ENCODE measurements at regions not wholly inside any gene's neighbourhood (a gene's known extent, or its start where the extent isn't known, plus 50 kb on each side); places are given as distances from the start of the nearest gene placed in this dataset.

DNA sequence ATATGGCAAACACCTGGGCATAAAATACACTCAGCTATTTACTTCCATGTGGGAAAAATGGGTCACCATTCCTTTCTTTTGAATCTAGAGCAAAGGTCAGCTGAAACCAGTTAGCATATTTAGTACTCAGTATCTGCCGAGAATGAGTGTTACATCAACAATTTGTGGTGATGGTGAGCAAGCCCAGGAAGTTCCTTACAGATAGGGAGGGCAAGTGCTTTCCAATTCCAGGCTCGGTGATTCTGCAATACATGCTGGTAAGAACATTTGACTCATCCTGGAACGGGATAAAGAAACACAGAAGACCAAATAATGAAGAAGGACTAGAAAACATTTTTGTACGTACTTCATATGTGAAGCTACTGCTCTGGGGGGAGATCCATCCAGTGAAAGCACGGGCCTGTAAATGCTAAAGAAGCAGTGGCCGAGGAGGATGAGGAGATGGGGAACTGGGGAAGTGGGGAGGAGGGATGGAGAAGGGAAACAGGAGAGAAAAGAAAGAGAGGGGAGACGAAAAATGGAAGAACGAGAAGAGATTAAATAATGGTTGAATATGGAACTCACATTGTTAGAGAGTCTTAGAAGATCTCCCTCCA lies 251.9 kb downstream of the TTC32 start:
- peak overlapping the region; percentile 49 for H3K27ac ChIP-seq (ENCODE audit: low read depth, low read length)
- POLR2A ChIA-PET: no interaction called here
- CTCF ChIA-PET: interaction anchor here (0.7 kb wide), 1 partner anchor 199 kb away, joined by 3 read pairs; no protein-coding TSS in a partner anchor

GRCh38 chr2:19649142-19649541 lies 252.6 kb downstream of the TTC32 start:
- no peak overlapping the region for H3K27ac ChIP-seq (ENCODE audit: low read depth, low read length)
- H3K9me3 ChIP-seq (ENCODE audit: control insufficient read depth, insufficient read depth, low read length): no peaks in the 10 kb centered on the region; the same call in 1 of the 2 replicates
- CTCF ChIA-PET: no interaction called here
- no peak for DNase-seq (ENCODE audit: low read depth, low spot score)
- TF ChIP-seq, protein P1, sequence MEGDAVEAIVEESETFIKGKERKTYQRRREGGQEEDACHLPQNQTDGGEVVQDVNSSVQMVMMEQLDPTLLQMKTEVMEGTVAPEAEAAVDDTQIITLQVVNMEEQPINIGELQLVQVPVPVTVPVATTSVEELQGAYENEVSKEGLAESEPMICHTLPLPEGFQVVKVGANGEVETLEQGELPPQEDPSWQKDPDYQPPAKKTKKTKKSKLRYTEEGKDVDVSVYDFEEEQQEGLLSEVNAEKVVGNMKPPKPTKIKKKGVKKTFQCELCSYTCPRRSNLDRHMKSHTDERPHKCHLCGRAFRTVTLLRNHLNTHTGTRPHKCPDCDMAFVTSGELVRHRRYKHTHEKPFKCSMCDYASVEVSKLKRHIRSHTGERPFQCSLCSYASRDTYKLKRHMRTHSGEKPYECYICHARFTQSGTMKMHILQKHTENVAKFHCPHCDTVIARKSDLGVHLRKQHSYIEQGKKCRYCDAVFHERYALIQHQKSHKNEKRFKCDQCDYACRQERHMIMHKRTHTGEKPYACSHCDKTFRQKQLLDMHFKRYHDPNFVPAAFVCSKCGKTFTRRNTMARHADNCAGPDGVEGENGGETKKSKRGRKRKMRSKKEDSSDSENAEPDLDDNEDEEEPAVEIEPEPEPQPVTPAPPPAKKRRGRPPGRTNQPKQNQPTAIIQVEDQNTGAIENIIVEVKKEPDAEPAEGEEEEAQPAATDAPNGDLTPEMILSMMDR (IDR thresholded peaks at IDR 0.05; ENCODE audit: low read depth, low read length): no peak
- no peaks in the 10 kb centered on the region for H3K27me3 ChIP-seq (ENCODE audit: control insufficient read depth, insufficient read depth, low read length)
- no peak overlapping the region for H3K4me3 ChIP-seq (ENCODE audit: low read depth, low read length)
- POLR2A ChIA-PET: no interaction called here

More for the DNA sequence above, 251.9 kb downstream of the TTC32 start:
- H3K9me3 ChIP-seq (ENCODE audit: control insufficient read depth, insufficient read depth, low read length): no peaks in the 10 kb centered on the region; the same call in 1 of the 2 replicates
- DNase-seq (ENCODE audit: low read depth, low spot score): peak; percentile 97
- TF ChIP-seq, protein P1 (IDR thresholded peaks at IDR 0.05; ENCODE audit: low read depth, low read length): no peak
- H3K27me3 ChIP-seq (ENCODE audit: control insufficient read depth, insufficient read depth, low read length): no peaks in the 10 kb centered on the region
- no peak overlapping the region for H3K4me3 ChIP-seq (ENCODE audit: low read depth, low read length)

DNA sequence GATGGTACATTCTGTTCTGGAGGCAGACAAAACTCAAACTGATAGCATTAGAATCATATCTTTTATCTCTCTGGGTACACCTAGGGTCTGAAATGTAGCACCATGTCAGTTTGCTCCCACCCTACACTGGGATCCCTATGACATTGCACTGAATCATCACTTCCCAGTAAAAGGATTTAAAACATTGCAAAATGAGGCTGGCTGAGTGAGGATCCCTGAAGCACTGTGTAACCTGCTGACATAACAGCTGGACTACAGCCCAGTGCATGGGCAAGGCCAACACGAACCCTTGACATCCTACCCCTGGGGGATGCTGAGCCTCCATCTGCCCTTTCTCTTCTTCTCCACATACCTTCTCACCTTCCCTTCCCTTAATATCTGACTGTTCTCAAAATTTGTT lies 253.2 kb downstream of the TTC32 start:
- Histone ChIP-seq H3K27ac (ENCODE audit: low read depth, low read length) (no peak overlapping the region), H3K27me3 (ENCODE audit: control insufficient read depth, insufficient read depth, low read length) (no peaks in the 10 kb centered on the region), H3K4me3 (ENCODE audit: low read depth, low read length) (no peak overlapping the region), H3K9me3 (ENCODE audit: control insufficient read depth, insufficient read depth, low read length) (no peaks in the 10 kb centered on the region)
- TF ChIP-seq, protein P1 (IDR thresholded peaks at IDR 0.05; ENCODE audit: low read depth, low read length): no peak
- DNase-seq (ENCODE audit: low read depth, low spot score): peak; percentile 39
- ChIA-PET CTCF (no interaction called here), POLR2A (no interaction called here)

- ChIA-PET CTCF (no interaction called here), POLR2A (no interaction called here)
- no peak for DNase-seq (ENCODE audit: low read depth, low spot score)
- Histone ChIP-seq H3K27me3 (ENCODE audit: control insufficient read depth, insufficient read depth, low read length) (no peaks in the 10 kb centered on the region), H3K27ac (ENCODE audit: low read depth, low read length) (no peak overlapping the region), H3K9me3 (ENCODE audit: control insufficient read depth, insufficient read depth, low read length) (no peaks in the 10 kb centered on the region), H3K4me3 (ENCODE audit: low read depth, low read length) (no peak overlapping the region)
- TF ChIP-seq, protein P1 (IDR thresholded peaks at IDR 0.05; ENCODE audit: low read depth, low read length): no peak
These were observed 254.8 kb downstream of the TTC32 start for GRCh38 chr2:19646987-19647386.

- no peaks in the 10 kb centered on the region for H3K27me3 ChIP-seq (ENCODE audit: control insufficient read depth, insufficient read depth, low read length)
- TF ChIP-seq, protein P1 (IDR thresholded peaks at IDR 0.05; ENCODE audit: low read depth, low read length): no peak
- no peak overlapping the region for H3K4me3 ChIP-seq (ENCODE audit: low read depth, low read length)
- no peak for DNase-seq (ENCODE audit: low read depth, low spot score)
- CTCF ChIA-PET: no interaction called here
- no peaks in the 10 kb centered on the region for H3K9me3 ChIP-seq (ENCODE audit: control insufficient read depth, insufficient read depth, low read length)
- no peak overlapping the region for H3K27ac ChIP-seq (ENCODE audit: low read depth, low read length)
- POLR2A ChIA-PET: no interaction called here
These were observed 257.0 kb downstream of the TTC32 start for GRCh38 chr2:19644763-19645162.
